Right lung (tissue), 2 donors: ENCODE measurements at regions not wholly inside any gene's neighbourhood (a gene's known extent, or its start where the extent isn't known, plus 50 kb on each side); places are given as distances from the start of the nearest gene placed in this dataset.
A peak's percentile ranks its signal among the peaks of the same experiment; 100 is the strongest.

Experiments
- DNase-seq, 2 donors: peaks; one replicate each; pipeline ENCODE4 v3.0.0-alpha.2; 2013

GRCh38 chr4:179415847-179416223 is 1973.6 kb upstream of the AGA start:
- no peak for DNase-seq

DNA sequence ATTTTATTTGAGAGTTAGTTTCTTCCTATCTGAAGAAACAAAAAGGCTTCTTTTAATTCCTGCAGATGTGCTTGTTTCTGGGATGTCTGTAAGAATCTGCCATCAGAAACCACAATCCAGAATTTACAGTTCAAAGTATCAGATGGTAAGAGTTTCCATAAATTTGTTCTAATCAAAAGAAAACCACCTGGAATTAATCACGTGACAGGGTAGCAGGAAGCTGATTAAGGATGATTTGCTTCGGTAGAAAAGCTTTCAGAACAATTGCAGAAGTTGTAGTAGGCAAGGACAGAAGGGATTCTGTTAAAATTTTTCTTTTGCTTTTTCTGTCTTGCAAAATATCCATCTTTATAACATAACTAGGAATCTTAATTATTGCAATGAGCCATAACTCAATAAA is 1975.1 kb upstream of the AGA start:
- no peak for DNase-seq

DNA sequence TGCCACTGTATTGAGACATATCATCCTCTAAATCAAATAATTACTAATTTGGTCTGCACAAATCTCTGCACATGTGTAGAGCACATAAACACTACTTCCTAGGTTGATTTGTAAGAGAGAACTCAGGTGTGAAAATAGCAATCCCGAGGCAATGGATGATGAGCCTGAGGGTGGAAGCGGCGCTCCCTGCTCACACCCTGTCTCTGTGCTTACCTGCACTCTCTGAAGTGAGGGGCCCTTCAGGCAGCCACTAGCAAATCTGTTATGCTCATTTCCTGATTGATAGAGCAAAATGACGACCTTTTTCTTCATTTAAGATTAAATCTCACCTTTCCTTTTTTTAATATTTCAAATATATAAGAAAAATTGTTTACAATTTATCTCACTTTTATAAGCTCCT is 1995.7 kb upstream of the AGA start:
- DNase-seq = no peak

GRCh38 chr4:179441596-179441995 is 1999.4 kb upstream of the AGA start:
- DNase-seq = peak; percentile 4 to 20

DNA sequence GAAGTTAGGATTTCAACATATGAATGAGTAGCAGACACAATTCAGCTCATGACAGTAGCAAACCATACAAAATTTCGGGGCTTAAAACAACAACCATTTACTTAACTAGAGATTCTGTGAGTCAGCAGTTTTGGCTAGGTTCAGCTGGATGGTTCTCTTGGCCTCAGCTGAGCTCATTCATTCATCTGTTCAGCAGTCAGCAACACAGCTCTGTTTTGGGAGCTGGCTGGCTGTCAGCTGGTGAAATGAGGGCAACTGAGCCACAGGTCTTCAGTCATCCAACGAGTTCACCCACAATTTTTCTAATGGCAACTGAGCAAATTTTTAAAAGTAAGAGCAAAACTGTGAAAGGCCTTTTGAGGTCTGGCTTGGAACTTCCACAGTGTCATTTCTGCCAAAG is 2005.1 kb upstream of the AGA start:
- no peak for DNase-seq

- no peak for DNase-seq
Observed at GRCh38 chr4:179465131-179465797, 2023.0 kb upstream of the AGA start.

DNA sequence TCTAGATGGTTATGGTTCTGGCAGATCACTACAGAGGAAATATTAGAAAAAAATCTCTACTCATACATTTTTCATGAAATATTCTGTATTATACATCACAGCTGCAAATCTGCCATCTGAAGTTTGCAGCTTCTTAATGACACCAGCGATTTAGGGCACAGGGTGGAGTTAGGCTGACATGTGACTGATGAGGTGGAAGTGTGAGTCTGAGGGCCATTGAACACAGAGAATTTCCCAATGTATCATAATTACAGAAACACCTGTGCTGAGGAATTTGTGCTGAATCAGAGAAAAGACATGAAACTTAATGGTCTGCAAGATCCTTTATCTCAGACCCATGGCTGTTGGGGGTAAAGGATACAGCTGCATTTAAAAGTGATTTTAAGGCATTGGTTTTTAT is 2025.6 kb upstream of the AGA start:
- peak; percentile 12 to 28 for DNase-seq

GRCh38 chr4:179472164-179472563 is 2029.9 kb upstream of the AGA start:
- no peak for DNase-seq

DNA sequence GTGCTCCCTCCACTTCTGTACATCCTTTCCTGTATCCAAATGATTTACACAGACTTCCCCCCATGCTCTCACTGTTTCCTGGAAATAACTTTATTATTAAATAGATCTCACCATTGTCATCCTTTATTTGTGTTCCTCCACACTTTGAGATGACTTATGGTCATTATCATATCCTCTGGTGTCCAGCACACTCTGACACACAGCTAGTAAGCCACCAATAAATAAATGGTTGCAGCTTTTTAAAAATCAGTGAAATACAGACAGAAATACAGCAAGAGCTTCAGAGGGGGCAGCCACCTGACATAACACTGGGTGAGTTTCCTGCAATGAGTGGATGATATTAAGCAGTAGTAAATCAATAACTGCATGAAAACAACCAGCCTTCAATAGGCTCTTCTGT is 2036.4 kb upstream of the AGA start:
- no peak for DNase-seq

DNA sequence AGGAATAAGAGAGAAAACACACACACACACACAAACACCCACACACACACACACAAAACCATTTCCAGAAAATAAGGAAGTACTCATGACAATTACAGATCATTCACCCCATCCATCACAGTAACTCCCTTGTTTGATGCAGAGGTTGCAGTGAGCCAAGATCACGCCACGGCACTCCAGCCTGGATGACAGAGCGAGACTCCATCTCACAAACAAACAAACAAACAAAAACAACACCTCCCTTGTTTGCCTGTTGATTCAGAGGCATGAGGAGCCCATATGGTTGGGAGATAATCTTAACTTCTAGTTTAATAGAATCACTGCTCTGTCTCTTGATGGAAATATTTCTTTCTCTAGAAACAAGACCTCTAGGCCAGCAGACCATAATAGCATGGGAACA is 2043.5 kb upstream of the AGA start:
- no peak for DNase-seq

- DNase-seq = no peak
Observed at GRCh38 chr4:179486570-179487335, 2044.5 kb upstream of the AGA start.

GRCh38 chr4:179492260-179493080 is 2050.2 kb upstream of the AGA start:
- no peak for DNase-seq

DNA sequence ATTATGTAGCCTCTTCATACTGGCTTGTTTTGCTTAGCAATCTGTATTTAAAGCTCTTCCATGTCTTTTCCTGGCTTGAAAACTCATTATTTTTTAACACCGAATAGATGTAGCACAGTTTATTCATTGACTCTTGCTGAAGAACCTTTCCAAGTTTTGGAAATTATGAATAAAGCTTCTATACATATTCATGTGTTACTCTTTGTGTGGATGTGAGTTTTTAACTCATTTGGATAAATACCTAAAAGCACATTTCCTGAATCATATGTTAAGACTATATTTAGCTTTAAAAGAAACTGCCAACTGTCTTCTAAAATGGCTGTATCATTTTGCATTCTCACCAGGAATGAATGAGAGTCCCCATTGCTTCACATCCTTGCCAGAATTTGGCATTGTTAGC is 2061.7 kb upstream of the AGA start:
- no peak for DNase-seq

DNA sequence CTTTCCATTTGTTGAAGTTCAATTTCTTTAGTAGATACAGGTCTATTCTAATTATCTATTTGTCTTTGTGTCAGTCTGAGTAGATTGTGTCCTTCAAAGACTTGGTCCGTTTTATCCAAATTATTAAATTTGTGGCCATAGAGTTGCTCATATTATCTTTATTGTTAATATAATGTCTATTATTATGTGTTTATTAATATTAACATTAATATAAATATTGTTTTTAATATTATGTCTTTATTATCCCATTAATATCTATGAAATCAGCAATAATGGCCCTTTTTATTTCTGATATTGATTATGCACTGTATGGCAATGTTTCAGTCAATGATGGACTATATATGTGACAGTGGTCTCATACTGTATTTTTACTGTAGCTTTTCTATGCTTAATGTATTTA is 2067.3 kb upstream of the AGA start:
- no peak for DNase-seq

- peak; percentile 3 to 12 for DNase-seq
Observed at GRCh38 chr4:179521952-179522351, 2079.7 kb upstream of the AGA start.

DNA sequence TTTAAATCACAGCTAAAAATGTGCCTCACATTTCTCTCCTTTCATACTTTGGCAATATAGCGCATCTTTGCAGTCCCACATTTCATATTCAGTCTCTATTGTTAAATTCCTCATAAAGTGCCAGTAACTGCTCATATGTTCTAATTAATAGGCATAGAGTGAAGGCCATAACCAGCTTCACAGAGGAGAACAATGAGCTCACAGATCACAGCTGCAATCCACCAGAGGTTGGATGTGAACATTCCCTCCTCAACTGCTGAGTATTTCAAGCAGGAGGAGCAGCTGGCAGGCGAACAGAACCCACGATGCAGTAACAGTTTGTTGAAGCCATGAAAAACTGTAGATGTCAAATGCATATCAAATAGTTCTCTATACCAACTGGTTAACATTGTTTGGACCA is 2088.7 kb upstream of the AGA start:
- no peak for DNase-seq

DNA sequence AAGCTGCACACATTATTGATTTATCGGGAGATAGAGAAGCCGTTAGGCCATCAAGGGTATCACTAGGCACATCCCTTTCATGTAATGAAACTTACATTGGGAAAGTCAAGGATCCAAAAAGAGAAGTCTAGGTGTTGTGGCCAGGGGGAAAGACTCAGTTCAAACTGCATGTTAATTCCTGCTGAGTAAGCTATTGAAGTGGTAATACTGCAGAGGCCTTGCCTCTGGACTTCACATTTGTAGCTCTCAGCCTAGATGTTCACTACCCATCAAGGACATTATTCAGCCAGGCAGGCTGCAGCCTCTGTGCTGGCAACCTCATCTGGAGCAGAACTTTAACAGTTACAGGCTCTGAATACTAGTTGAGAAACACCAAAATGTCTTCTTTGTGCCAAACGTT is 2094.5 kb upstream of the AGA start:
- DNase-seq = no peak

GRCh38 chr4:179539641-179540040 is 2097.4 kb upstream of the AGA start:
- no peak for DNase-seq

- DNase-seq = no peak
Observed at GRCh38 chr4:179543771-179544170, 2101.5 kb upstream of the AGA start.

DNA sequence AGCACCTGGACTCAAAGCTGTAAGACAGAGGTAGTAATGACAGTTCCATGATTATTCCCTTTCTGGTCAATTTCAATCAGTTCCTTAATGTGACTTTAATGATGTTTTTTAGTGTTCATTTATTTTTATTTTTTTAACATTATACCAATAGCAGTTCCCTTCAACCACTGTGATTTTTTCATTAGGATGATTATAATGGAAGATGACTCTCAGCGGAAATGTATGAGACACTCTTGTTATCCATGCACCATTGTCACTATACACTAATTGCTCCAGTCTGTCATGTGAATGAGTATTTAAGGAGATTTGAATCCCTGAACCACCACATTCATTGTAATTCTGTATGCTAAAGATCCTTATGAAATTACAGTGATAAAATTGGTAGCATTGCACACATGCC is 2102.3 kb upstream of the AGA start:
- DNase-seq = no peak

- no peak for DNase-seq
Observed at GRCh38 chr4:179552131-179552530, 2109.9 kb upstream of the AGA start.

- DNase-seq = no peak
Observed at GRCh38 chr4:179563741-179564140, 2121.5 kb upstream of the AGA start.

DNA sequence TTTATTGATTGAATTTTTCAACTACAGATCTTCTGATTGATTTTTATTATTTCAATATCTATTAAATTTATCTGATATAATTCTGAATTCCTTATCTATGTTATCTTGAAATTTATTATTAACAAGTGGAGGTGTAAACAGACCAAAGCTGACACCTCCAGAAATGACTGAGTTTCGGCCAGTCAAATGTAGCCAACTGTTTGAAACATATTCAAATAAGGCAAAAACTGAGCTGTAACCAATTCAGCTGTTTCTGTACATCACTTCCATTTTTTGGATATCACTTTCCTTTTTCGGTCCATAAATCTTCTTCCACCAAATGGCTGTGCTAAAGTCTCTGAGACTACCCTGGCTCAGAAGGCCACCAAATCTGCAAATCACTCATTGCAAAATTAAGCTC is 2127.3 kb upstream of the AGA start:
- no peak for DNase-seq
